ENCODE measurements at regions not wholly inside any gene's neighbourhood (a gene's known extent, or its start where the extent isn't known, plus 50 kb on each side); places are given as distances from the start of the nearest gene placed in this dataset.

- DNase-seq: no peak
Measured at GRCh38 chr2:239538357-239539052, 137.7 kb upstream of the HDAC4 start.

DNA sequence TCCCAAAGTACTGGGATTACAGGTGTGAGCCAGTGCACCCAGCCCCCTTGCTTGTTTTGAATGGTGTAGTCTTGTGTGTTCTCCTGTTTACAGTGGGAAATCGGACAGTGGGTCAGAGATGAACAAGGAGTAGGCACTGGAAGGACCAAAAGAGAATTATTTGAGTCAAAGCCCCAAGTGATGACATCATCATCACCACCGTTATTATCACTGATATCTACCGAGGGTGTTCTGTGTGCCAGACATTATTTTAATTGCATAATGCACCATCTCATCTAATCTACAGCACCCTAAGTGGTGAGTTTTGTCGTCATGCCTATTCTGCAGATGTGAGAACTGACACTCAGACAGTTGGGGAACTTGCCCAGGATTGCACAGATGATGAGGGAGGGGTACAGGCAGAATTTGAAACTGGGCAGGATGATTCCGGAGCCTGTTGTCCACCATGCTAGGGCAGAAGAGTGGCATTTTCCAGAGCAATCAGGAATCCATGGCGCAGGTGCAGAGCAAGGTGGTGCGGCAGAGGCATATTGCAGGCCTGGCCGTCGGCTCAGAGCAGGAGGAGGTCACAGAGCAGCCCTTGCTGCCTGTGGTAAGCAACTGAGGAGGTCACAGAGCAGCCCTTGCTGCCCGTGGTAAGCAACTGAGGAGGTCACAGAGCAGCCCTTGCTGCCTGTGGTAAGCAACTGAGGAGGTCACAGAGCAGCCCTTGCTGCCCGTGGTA is 137.0 kb upstream of the HDAC4 start:
- DNase-seq: no peak

- DNase-seq: no peak
Measured at GRCh38 chr2:239536186-239536585, 135.4 kb upstream of the HDAC4 start.

DNA sequence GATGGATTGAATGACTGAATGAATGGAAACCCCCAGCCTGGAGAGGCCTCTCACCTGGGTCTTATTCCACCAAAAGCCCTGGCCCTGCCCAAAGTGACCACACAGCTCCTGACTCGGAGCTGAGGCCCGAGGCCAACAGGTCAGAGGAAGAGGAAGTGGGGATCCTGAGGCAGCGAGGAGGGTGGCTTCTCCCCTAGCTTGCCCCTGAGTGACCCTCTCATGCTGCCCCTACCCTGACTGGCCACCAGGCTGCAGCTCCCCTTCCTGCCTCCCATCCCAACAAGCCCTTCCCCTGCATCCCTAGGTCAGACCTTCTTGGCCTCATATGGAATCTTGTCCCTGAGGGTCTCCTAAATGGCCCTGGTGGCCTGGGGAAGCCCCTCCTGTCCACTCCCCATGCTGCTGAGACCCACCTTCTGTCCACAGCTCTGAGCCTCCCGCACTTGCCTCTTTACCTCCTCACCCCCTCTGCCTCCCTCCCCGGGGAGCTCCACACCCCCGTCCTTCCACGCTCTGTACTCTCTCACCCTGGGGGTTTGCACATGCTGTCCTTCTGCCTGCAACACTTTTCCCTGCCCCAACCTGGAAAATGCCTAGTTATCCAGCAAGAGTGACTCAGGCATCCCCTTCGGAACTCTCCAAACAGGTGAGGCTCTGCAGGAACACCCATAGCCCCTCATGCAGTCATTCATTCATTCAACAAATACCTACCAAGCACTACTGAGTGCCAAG is 134.8 kb upstream of the HDAC4 start:
- no peak for DNase-seq

DNA sequence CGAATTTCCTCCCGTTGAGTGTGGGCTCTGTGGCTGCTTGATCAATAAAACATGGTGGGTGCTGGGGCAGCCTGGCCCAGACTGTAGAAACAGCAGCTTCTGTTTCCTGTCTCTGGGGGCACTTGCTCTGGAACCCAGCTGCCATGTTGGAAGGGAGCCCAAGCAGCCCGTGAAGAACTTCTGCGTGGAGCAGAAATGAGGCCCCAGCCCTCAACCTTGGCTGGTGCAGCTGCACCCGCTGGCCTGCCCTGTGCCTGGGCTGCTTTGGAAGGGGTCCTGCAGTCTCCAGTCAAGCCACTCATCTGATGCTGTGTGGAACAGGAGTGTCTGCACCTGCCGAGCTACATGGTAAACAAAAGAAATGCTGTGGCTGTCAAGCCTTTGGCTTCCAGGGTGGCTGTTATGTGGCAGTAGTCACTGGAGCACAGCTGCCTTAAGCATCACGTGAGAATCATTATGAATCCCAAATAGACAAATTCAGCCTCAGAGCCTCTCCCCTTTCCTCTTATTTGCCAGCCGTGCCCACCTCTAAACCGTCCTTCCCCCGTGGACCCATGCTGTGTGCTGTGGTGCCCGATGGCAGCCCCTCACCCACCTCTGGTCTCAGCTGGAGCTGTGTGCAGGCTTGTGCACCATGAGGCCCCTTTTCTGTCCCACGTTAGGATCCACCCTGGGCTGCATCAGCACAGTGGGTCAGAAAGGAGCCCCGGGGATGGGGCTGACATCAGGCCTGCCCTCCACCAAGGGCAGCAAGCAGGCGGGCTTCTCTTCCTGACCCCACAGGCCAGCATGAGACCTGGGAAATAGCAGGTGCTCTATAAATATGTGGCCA is 134.0 kb upstream of the HDAC4 start:
- DNase-seq: no peak

DNA sequence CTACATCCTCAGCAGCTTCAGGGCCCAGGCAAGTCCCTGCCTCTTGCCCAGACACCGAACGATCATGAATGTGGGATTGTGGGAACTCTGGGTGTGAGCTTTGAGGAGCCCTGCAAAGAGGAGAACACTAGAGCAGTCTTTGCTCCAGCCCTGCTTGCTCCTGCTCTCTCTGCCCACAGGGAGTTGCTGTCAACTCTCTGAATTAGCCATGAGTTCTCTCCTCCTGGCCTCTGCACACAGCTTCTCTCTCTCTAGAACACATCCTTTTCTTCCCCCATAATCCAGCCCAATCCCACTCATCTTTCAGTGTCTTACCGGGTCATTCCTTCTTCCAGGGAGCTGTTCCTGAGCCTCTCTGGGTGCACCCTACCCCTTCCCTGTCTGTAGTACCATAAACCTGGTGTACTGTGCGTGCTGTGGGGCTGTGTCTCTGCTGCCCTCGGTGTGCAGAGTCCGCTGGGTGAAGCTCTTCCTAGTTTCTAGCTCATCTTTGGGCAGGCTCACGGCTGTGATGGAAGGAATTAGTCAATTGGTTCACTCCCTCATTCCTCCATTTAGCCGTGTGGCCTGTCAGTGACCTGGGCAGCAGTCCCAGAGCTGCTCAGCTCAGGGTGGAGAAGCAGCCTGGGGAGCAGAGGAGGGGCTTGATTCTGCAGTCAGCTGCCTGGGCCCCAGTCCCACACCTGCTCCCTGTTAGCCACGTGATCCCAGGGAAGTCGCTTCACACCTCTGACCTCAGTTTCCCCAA is 132.9 kb upstream of the HDAC4 start:
- no peak for DNase-seq

GRCh38 chr2:239532859-239533258 is 132.0 kb upstream of the HDAC4 start:
- DNase-seq: no peak

DNA sequence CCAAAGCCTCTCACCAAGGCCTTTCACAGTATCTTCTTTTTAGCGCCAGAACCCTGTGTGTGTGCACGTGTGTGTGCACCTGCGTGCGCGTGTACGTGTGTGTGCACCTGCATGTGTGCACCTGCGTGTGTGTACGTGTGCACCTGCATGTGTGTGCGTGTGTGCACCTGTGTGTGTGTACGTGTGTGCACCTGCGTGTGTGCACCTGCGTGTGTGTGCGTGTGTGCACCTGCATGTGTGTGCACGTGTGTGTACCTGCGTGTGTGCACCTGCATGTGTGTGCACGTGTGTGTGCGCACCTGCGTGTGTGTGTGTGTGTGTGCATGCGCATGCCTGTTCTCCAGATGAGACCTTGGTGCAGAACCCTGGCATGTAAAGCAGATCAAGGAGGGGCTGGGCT is 131.4 kb upstream of the HDAC4 start:
- no peak for DNase-seq

GRCh38 chr2:239531456-239532241 is 130.8 kb upstream of the HDAC4 start:
- DNase-seq: no peak

DNA sequence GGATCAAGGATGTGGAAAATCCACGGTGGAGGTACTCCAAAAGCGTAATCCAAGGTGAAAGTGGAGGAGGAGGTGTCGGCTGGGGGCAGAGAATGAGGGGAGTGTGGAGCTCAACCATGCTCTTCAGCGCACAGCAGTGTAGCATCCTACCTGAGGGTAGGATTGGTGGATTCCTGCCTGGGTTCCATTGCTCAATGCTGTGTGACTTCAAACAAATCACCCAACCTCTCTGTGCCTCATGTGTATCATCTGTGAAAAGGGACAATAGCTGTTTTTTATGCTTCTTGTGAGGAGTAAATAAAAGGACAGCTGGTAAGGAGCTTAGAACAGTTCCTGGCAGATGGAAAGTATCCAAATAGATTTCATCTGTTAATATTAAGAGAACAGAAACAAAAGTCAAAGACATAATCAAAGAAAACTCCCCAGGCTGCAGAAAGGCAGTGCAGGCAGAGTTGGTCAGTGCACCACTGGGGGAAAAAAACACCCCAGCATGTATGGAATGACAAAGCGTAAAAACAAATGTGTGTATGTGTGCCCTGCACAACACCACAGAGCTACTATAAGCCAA is 130.0 kb upstream of the HDAC4 start:
- no peak for DNase-seq

DNA sequence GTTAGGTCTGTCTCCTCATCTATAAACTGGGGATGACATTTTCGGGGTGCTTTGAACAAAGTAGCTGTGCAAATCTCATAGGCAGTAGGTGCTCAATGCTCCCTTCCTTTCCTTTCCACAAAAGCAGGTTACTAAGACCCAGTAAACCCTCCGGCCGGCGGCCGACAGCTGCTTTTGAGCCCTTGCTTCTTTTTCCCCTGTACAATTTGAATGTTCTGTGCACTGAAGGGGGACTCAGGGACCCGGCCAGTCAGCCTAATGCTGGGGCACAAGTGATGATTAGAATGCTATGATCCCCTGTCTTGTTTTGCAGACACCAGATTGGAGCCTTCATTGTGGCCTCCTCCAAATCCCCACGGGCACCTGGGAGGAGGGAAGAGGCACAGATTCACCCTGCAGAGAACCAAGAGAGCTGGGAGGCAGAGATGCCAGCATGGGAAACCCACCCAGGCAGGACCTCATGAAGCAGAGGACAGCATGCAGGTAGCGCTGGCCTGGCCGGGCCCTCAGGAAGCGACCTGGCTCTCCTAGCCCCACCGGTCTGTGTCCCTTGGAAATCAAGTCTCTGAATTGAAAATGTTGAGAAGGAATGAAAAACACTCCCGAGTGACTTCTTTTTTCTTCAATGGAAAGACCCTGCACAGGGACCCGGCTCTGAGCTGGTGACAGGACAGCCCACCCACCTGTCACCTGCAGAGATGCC is 128.6 kb upstream of the HDAC4 start:
- DNase-seq: no peak

DNA sequence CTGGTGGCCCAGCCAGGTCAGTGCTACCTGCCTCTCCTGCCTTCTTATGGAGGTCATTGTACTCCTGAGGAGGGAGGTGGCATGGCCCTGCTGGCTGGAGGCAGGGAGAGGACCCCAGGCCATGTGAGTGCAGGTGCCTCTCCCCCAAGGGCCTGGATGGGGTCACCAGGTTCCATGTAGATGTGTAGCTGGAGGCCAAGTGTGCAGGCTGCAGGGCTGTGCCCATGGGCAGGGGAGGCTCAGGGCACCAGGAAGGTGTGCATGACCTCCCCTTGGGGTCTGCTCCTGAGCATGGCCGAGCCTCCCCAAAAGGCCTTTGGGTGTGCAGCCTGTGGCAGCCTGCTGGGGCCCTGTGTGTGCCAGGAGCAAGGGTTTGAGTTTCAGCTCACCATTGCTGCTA is 128.1 kb upstream of the HDAC4 start:
- no peak for DNase-seq

DNA sequence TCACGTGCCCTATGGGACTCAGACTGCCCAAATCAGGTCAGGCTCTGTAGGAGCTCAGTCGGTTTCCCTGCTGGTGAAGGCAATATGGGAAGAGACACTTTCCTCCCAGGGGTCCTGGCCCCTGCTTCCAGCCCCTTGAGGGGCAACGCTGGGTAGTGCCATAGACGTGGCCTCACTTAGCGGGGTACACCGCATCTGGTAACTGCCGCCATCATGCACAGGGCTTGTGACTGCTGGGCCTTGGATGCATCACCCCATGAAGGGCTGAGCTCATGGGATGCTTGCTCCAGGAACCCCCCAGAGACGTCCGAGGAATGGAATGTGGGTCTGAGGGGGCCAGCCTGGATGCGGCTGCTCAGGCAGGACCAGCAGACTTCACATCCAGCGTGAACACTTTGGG is 127.3 kb upstream of the HDAC4 start:
- DNase-seq: no peak

DNA sequence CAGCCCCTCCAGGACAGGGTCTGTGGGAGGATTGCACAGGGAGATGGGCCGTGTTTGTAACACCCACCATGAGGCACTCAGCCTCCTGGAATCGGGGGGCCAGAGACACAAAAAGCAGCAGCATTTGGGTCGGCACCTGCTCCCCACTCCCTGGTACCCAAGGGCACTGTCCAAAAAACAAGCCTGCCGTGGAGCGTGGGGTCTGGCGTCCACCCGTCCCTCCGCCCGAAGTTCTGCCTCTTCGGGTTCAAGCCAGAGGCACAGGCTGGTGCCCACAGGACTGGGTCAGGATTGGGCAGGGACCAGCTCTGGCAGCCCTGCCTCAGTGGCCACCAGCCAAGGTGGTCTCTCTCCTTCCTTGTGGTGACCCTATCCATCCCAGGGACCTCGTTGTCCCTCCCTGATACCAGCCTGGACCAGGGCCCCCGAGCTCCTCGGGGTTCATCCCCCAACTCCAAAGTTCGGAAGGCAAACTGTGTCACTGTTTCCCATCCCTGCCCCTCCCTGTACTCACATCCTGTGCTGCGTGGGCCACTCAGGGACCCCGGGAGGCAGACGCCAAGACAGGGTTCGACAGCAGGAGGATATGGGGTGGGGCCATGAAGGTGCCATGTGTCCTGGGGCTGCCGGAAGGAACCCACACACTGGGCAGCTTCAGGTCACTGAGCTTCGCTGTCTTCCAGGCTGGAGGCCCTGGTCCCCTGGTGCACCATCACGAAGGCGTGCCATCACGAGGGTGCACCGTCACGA is 126.0 kb upstream of the HDAC4 start:
- no peak for DNase-seq

DNA sequence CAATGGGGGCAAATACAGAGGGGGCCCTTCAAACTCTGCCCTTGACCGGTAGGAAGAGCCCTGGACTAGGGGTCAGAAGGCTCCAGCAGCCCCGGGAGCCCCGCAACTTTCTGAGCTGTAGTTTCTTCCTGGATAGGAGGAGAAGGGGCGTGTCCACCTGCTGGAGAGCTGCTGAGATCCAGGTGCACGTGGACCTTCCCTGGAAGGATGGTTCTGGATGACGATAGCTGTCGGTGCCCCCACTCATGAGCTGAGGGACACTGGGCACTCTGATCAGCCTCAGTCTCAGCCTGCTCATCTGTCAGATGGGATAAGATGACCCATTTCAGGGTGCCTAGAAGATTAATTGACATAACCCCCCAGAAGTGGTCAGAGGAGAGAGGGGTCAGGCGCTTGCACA is 125.2 kb upstream of the HDAC4 start:
- no peak for DNase-seq

DNA sequence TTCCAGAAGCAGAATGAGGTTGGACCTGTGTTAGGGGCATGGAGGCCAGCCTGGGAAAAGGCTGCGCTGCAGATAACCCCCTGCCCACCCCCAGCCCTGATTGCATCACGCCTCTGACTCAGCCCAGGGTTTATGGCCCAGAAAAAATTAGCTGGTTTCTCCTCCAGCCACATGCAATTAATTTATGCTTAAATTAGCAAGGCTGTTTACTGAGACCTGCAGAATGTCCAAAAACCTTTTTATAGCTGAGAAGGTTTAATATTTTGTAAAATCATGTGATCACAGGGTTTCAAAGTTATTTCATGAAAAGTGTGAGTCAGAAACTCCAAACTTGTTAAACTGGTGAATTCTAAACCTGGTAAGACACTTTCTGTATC is 123.1 kb upstream of the HDAC4 start:
- no peak for DNase-seq

- no peak for DNase-seq
Measured at GRCh38 chr2:239523147-239523953, 122.5 kb upstream of the HDAC4 start.

GRCh38 chr2:239522740-239523119 is 121.9 kb upstream of the HDAC4 start:
- DNase-seq: no peak

Data from activated CD4-positive, alpha-beta T cell treated with anti-CD3 and anti-CD28 coated beads for 4 hours (primary cell).